ENCODE measurements at regions not wholly inside any gene's neighbourhood (a gene's known extent, or its start where the extent isn't known, plus 50 kb on each side); places are given as distances from the start of the nearest gene placed in this dataset.

GRCh38 chr16:8407351-8407750, 183.0 kb downstream of the TMEM114 start:
- H3K79me2 ChIP-seq (ENCODE audit: control insufficient read depth, insufficient read depth, low read length): no peaks in the 10 kb centered on the region
- H3K36me3 ChIP-seq (replicated peaks in 1 of 2; ENCODE audit: control extremely low read depth in 1 of 2, control insufficient read depth in 1 of 2, extremely low read depth in 1 of 2, insufficient read depth in 2 of 2, low read length in 1 of 2): no peaks in the 10 kb centered on the region
- H3K4me3 Mint-ChIP-seq: no peak overlapping the region
- peaks cover 0 to 3% (median 0%) of the 10 kb centered on the region in 3 donors for H3K9me3 ChIP-seq (ENCODE audit: control extremely low read depth in 1 of 3, control insufficient read depth in 2 of 3, insufficient read depth in 1 of 3, low read length in 2 of 3)
- no peak overlapping the region for H3K27ac ChIP-seq (ENCODE audit: low read length in 2 of 2)
- TF ChIP-seq CTCF (IDR thresholded peaks at IDR 0.05): no peak
- TF ChIP-seq EZH2 (IDR thresholded peaks at IDR 0.05; ENCODE audit: borderline replicate concordance, insufficient read depth, low read depth, low read length, poor library complexity, severe bottlenecking): no peak
- ChIA-PET CTCF (no interaction called here), POLR2A (no interaction called here)
- no peaks in the 10 kb centered on the region for H4K20me1 ChIP-seq (ENCODE audit: control insufficient read depth, insufficient read depth, low read length, poor library complexity, severe bottlenecking)
- H3K27me3 ChIP-seq (replicated peaks in 1 of 4; ENCODE audit: control extremely low read depth in 1 of 4, control insufficient read depth in 3 of 4, insufficient read depth in 4 of 4, low read length in 3 of 4): no peaks in the 10 kb centered on the region
- no peaks in the 10 kb centered on the region for H3K27me3 Mint-ChIP-seq
- H3K4me1 ChIP-seq (ENCODE audit: control insufficient read depth in 2 of 2, insufficient read depth in 2 of 2, low read length in 2 of 2): no peaks in the 10 kb centered on the region
- ATAC-seq (ENCODE audit: low read depth) (no peak), DNase-seq (no peak)
- H3K4me1 Mint-ChIP-seq: no peaks in the 10 kb centered on the region
- intact Hi-C loops (cut with micrococcal nuclease): no loop called here
- no peak overlapping the region for H2AFZ ChIP-seq (ENCODE audit: insufficient read depth, low read depth, low read length, poor library complexity, severe bottlenecking)
- peaks cover 7% of the 10 kb centered on the region for H3K9me3 Mint-ChIP-seq (ENCODE audit: insufficient read depth)
- no CpG with 5 or more reads among the region's 3 CpGs for WGBS (ENCODE audit: insufficient coverage)
- H3K4me3 ChIP-seq (ENCODE audit: control extremely low read depth in 1 of 5, extremely low read depth in 1 of 5, insufficient read depth in 1 of 5, low read depth in 2 of 5, low read length in 4 of 5): no peak overlapping the region
- no peak overlapping the region for H3K4me2 ChIP-seq (replicated peaks; ENCODE audit: low read depth, low read length, poor library complexity, severe bottlenecking)
- H3K9ac ChIP-seq (ENCODE audit: low read length): no peak overlapping the region
- H3K27ac Mint-ChIP-seq: no peak overlapping the region

GRCh38 chr16:8403978-8404749, 186.1 kb downstream of the TMEM114 start:
- H3K9me3 Mint-ChIP-seq (ENCODE audit: insufficient read depth): peaks cover 4% of the 10 kb centered on the region
- no peak overlapping the region for H3K4me2 ChIP-seq (replicated peaks; ENCODE audit: low read depth, low read length, poor library complexity, severe bottlenecking)
- no peaks in the 10 kb centered on the region for H3K79me2 ChIP-seq (ENCODE audit: control insufficient read depth, insufficient read depth, low read length)
- intact Hi-C loops (cut with micrococcal nuclease): no loop called here
- TF ChIP-seq EZH2 (IDR thresholded peaks at IDR 0.05; ENCODE audit: borderline replicate concordance, insufficient read depth, low read depth, low read length, poor library complexity, severe bottlenecking): no peak
- no peak for TF ChIP-seq CTCF (IDR thresholded peaks at IDR 0.05)
- no peak for DNase-seq
- no peak overlapping the region for H3K27ac ChIP-seq (ENCODE audit: low read length in 2 of 2)
- H3K27me3 Mint-ChIP-seq: no peaks in the 10 kb centered on the region
- no peak overlapping the region for H3K27ac Mint-ChIP-seq
- no peak overlapping the region for H3K4me3 Mint-ChIP-seq
- 91% methylated on average over 6 of the region's 13 CpGs for WGBS (ENCODE audit: insufficient coverage)
- no peaks in the 10 kb centered on the region for H3K9me3 ChIP-seq (ENCODE audit: control extremely low read depth in 1 of 3, control insufficient read depth in 2 of 3, insufficient read depth in 1 of 3, low read length in 2 of 3)
- no peaks in the 10 kb centered on the region for H3K4me1 ChIP-seq (ENCODE audit: control insufficient read depth in 2 of 2, insufficient read depth in 2 of 2, low read length in 2 of 2)
- ATAC-seq (ENCODE audit: low read depth): no peak
- H3K27me3 ChIP-seq (replicated peaks in 1 of 4; ENCODE audit: control extremely low read depth in 1 of 4, control insufficient read depth in 3 of 4, insufficient read depth in 4 of 4, low read length in 3 of 4): no peaks in the 10 kb centered on the region
- H4K20me1 ChIP-seq (ENCODE audit: control insufficient read depth, insufficient read depth, low read length, poor library complexity, severe bottlenecking): no peaks in the 10 kb centered on the region
- H3K36me3 ChIP-seq (replicated peaks in 1 of 2; ENCODE audit: control extremely low read depth in 1 of 2, control insufficient read depth in 1 of 2, extremely low read depth in 1 of 2, insufficient read depth in 2 of 2, low read length in 1 of 2): no peaks in the 10 kb centered on the region
- no peak overlapping the region for H3K4me3 ChIP-seq (ENCODE audit: control extremely low read depth in 1 of 5, extremely low read depth in 1 of 5, insufficient read depth in 1 of 5, low read depth in 2 of 5, low read length in 4 of 5)
- POLR2A ChIA-PET: no interaction called here
- H3K4me1 Mint-ChIP-seq: no peaks in the 10 kb centered on the region
- CTCF ChIA-PET: no interaction called here
- H3K9ac ChIP-seq (ENCODE audit: low read length): no peak overlapping the region
- H2AFZ ChIP-seq (ENCODE audit: insufficient read depth, low read depth, low read length, poor library complexity, severe bottlenecking): no peak overlapping the region
